ENCODE measurements at regions not wholly inside any gene's neighbourhood (a gene's known extent, or its start where the extent isn't known, plus 50 kb on each side); places are given as distances from the start of the nearest gene placed in this dataset.

DNA sequence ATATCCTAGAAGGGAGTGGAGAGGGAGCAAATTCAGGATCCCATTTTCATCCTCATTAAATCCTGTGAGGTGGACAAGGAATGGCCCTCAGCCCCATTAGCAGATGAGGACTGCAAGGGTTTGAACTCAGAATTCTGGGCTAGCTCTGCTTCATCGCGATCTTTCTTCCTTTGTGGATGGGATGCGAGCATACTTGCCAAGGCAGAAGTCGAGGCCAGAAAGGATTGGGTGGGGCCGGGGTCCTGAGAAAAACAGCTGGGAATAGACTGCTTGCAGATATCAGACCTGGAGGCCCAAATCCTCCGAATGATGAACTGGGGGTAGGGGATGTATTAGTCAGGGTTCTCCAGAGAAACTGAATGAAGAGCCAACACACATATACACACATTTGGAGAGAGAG lies 179.0 kb downstream of the CHST1 start:
- no peak for TF ChIP-seq POLR2A (IDR thresholded peaks at IDR 0.05; ENCODE audit: low read depth, low read length)
- no peak for TF ChIP-seq POLR2AphosphoS5 (IDR thresholded peaks at IDR 0.05; ENCODE audit: low read depth, low read length)

Data from GM12892 (cell line).